ENCODE measurements at regions not wholly inside any gene's neighbourhood (a gene's known extent, or its start where the extent isn't known, plus 50 kb on each side); places are given as distances from the start of the nearest gene placed in this dataset.
A peak's percentile ranks its signal among the peaks of the same experiment; 100 is the strongest.

DNA sequence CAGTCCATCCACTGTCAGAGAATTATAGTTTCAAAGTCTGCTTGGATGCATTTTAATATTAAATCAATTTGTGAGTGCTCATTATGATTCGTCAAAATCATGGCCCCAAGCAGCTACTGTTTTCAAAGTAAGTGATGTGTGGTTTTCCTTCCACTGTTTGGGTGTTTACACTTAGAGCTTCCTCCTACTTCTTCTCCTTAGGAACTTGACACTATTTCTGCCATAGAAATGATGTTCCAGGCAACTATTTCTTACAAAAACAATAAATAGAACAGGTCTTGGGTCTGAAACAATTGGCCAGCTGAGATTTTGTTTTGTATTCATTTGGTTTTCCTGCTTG is 132.8 kb upstream of the RAI14 start:
- TF ChIP-seq, protein P1, sequence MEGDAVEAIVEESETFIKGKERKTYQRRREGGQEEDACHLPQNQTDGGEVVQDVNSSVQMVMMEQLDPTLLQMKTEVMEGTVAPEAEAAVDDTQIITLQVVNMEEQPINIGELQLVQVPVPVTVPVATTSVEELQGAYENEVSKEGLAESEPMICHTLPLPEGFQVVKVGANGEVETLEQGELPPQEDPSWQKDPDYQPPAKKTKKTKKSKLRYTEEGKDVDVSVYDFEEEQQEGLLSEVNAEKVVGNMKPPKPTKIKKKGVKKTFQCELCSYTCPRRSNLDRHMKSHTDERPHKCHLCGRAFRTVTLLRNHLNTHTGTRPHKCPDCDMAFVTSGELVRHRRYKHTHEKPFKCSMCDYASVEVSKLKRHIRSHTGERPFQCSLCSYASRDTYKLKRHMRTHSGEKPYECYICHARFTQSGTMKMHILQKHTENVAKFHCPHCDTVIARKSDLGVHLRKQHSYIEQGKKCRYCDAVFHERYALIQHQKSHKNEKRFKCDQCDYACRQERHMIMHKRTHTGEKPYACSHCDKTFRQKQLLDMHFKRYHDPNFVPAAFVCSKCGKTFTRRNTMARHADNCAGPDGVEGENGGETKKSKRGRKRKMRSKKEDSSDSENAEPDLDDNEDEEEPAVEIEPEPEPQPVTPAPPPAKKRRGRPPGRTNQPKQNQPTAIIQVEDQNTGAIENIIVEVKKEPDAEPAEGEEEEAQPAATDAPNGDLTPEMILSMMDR (IDR thresholded peaks at IDR 0.05; ENCODE audit: poor library complexity, severe bottlenecking) = peak; percentile 32
- no peak for TF ChIP-seq TAF1 (IDR thresholded peaks at IDR 0.05; ENCODE audit: low read depth)
- TF ChIP-seq, protein P2, sequence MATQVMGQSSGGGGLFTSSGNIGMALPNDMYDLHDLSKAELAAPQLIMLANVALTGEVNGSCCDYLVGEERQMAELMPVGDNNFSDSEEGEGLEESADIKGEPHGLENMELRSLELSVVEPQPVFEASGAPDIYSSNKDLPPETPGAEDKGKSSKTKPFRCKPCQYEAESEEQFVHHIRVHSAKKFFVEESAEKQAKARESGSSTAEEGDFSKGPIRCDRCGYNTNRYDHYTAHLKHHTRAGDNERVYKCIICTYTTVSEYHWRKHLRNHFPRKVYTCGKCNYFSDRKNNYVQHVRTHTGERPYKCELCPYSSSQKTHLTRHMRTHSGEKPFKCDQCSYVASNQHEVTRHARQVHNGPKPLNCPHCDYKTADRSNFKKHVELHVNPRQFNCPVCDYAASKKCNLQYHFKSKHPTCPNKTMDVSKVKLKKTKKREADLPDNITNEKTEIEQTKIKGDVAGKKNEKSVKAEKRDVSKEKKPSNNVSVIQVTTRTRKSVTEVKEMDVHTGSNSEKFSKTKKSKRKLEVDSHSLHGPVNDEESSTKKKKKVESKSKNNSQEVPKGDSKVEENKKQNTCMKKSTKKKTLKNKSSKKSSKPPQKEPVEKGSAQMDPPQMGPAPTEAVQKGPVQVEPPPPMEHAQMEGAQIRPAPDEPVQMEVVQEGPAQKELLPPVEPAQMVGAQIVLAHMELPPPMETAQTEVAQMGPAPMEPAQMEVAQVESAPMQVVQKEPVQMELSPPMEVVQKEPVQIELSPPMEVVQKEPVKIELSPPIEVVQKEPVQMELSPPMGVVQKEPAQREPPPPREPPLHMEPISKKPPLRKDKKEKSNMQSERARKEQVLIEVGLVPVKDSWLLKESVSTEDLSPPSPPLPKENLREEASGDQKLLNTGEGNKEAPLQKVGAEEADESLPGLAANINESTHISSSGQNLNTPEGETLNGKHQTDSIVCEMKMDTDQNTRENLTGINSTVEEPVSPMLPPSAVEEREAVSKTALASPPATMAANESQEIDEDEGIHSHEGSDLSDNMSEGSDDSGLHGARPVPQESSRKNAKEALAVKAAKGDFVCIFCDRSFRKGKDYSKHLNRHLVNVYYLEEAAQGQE (IDR thresholded peaks at IDR 0.05; ENCODE audit: borderline replicate concordance) = no peak
- no peak for TF ChIP-seq EP300 (conservative IDR thresholded peaks at IDR 0.05; ENCODE audit: poor library complexity, severe bottlenecking)
- TF ChIP-seq POLR2AphosphoS5 (IDR thresholded peaks at IDR 0.05) = no peak
- no peak for TF ChIP-seq RAD21 (conservative IDR thresholded peaks at IDR 0.05)
- no peak for TF ChIP-seq MXI1 (conservative IDR thresholded peaks at IDR 0.05; ENCODE audit: poor library complexity, severe bottlenecking)
- TF ChIP-seq EZH2 (IDR thresholded peaks at IDR 0.05; ENCODE audit: borderline replicate concordance, insufficient read depth, low read length, poor library complexity, severe bottlenecking) = no peak
- TF ChIP-seq SMC3 (conservative IDR thresholded peaks at IDR 0.05; ENCODE audit: poor library complexity) = peak; percentile 6

All from neural cell (in vitro differentiated cells).